GM18861 (cell line): ENCODE measurements at regions not wholly inside any gene's neighbourhood (a gene's known extent, or its start where the extent isn't known, plus 50 kb on each side); places are given as distances from the start of the nearest gene placed in this dataset.

Experiments
- ATAC-seq: cut with Tn5 transposase; IDR thresholded peaks from one replicate; pipeline ENCODE4 v1.9.1; 2021; ENCODE audit not compliant: unreplicated experiment

DNA sequence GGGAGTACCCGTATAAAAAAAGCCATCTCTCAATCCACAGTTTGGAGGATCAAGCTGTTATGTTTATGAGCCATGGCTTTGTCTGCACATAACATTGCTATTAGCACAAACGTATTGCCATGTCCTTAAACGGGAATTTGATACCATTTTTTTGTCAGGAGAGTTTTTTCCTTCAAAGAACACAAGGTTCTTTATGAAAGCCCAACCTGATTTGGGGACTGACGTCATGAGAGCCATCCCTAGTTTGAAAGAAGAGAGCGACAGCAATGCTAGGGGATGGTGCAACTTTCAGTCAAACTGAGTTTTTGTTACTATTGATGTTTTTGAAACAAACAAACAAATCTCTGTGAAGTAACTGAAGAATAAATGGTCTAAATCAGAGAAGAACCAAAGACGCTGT, 376.6 kb downstream of the EIPR1 start:
- ATAC-seq = no peak

DNA sequence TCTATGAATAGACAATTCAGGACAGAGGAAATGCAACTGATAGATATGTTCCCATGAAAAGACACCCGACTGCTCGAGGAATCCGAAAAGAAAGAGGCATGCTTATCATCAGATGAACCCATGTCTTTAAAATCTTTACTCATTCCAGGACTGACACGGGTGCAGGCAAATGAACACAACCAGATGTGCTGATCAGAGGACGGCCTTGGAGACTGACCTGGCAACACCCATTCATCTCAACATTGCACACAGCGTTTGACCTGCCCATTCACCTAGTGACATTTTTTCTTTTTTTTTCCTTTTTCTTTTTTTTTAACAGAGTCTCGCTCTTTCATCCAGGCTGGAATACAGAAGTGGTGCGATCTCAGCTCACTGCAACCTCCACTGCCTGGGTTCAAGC, 377.5 kb downstream of the EIPR1 start:
- no peak for ATAC-seq

DNA sequence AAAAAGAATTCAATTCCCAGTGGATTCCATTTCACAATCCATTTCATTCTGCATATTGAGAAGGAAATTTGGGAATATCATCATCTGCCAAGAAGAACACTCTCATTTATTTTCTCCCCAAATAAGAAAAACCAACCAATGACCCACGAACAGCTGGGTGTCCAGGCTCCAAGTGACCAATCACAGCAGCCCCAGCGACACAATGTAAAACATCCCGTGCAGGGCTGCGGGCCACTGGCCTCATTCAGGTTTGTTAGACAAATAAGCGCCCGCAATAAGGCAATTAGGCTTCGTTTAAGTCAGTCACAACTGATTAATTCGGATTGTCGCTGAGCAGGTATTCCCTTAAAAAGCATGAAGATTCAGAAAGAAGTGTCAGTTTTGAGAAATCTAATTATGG, 378.6 kb downstream of the EIPR1 start:
- ATAC-seq = no peak

DNA sequence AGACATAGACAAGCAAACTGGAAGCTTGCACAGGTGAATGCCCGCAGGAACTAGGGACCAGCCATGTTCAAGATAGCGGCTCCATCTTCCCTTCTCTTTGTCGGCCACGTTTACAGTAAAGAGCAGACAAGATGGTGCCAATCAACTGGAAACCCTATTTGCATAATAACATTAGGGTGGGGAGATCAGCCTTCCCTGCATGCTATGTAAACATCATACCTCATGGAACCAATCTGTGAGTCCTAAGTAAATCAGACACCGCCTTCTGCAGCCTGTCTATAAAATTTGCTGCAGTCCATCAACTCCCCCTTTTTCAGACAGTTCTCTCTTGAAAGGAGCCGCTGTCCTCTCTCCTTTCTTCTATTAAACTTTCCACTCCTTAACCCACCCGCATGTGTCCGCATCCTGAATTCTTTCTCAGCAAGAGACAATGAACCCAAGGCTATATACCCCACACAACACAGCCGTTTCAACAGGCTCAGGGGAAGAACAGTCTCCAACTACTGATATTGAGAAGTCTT, 384.4 kb downstream of the EIPR1 start:
- no peak for ATAC-seq

DNA sequence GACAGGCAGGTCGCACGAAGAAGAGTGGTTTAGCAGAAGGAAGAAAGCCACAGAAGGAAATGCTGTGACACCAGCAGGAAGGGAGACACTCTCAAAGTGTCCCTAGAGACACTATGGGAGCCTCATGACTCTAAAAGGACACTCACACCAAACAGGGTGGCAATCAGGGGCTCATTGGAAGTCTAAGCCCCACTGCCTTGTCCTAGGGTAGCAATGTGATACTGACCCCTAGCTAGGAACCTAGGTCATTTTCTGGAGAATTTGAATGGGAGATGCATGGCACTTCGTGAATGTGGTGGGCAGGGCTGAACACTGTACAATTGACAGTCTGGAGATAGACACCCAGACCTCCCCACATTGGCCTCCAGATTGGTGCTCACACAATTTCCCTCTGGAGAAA, 385.0 kb downstream of the EIPR1 start:
- ATAC-seq = no peak

DNA sequence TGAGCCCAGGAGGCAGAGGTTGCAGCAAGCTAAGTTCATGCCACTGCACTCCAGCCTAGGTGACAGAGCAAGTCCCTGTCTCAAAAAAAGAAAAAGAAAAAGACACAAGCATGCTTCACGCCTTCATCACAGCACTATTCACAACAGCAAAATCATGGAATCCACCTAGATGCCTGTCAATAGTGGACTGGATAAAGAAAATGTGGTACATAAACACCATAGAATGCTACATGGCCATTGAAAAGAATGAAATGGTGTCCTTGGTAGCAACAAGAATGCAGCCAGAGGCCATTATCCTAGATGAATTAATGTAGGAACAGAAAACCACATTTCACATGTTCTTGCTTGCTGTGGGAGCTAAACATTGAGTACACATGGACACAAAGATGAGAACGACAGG, 392.6 kb downstream of the EIPR1 start:
- no peak for ATAC-seq

DNA sequence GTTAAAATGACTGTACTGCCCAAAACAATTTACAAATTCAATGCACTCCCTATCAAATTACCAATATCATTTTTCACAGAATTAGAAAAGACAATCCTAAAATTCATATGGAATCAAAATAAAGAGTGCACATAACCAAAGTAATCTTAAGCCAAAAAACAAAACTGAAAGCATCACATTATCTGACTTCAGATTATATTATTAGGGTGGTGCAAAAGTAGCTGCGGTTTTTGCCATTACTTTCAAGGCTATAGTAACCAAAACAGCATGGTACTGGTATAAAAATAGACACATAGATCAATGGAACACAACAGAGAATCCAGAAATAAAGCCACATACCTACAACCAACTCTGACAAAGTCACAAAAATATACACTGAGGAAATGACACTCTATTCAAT, 396.6 kb downstream of the EIPR1 start:
- no peak for ATAC-seq

DNA sequence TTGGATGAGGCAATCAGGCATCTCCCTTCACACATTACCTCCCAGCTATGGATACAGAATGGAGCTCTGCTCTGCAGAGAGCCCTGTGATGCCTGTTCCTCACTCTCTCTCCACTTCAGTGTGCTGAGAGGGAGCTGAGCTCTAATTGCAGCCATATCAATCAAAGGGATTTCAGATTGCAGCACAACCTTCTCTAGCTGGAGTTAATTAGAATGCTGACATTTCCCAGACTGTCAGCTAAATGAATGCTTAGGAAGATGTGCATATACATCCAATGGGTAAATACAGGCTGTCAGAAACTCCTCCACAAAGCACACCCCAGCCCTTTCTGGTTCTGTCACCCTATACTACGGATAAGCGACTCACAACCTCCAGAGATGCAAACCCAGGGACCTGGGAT, 402.6 kb downstream of the EIPR1 start:
- no peak for ATAC-seq

DNA sequence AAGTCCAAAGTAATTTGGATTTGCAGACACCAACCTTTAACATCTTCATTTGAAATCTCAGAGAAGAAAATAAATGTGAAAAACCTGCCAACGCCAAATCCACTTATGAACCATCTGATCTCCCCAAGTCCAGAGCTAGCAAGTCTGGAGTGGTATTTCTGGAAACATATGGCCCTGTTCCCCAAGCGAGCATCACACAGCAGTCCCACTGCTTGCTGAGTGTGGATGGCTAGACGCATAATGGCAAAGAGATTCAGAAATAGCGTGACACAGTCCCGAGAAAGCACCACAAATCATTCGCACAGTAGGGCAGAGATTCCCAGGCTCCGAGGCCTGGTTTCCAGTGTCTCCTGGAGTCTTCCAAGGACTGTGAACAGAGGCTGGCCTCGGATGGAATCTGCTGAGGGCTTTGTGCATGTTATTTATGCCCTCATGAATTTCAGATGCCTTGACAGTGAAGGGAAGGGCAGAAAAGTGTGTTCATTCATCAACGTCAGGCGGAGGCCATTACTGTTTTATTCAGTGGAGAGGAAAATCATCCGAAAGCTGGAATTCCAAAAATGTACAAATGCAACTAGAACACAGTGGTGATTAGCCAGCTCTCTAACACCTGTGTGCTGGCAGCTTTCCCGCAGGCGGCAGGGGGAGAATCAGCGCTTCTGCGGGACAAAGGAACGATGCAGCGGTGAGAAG, 417.0 kb downstream of the EIPR1 start:
- no peak for ATAC-seq

DNA sequence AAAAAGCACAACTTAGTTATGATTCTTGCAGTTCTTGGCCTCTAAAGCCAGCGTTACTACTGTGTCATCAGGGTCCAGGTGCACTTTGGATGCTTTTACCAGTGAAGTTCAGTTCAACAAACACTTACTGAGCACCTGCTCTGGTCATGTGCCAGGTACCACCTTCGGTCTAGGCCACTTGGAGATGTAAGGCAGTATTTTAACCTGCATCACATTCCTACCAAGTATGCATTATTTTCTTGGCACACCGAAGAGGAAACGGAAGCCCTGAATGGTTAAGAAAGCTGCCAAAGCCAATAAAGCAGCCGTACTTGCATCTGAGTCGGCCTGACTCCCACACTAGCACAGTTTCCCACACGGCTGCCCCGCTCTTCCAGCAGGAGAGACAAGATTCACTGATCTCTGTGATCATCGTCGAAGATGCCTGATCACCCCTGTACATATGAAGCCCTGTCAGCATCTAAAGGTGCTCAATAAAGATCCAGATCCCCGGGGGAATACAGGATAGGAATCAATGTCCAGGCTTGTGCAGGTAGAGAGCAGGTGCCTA, 427.1 kb downstream of the EIPR1 start:
- ATAC-seq = no peak

DNA sequence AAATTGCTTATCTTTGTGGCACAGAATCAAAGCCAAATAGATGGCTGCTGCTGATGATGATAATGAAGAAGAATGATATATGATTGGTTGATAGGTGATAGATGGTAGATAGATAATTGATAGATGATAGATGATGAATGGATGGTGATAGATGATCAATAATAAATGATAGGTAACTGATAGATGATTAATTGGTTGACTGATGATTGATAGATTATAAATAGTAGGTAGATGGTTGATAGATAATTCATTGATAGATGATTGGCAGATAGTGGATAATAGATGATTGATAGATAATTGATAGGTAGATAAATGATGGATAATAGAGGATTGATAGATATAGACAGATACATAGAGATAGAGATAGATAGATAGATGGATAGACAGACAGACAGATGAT, 430.2 kb downstream of the EIPR1 start:
- ATAC-seq = no peak

DNA sequence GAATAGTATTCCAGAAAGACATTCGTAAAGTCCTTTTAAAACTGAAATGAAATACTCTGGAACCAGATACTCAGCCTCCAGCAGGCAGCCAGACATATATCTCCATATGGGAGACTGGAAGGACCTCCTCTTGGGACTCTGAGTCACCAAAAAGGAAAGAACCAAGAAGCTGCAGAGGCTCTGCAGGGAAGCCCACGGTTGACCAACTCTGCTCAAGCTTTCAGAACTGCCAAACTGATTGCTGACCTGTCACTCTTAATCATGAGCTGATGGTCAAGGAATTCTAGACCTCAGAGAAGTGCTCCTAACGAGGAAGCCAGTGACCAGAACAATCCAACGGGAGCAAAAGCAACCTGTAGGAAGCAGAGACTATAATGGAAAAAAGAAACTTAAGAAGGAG, 434.7 kb downstream of the EIPR1 start:
- no peak for ATAC-seq

DNA sequence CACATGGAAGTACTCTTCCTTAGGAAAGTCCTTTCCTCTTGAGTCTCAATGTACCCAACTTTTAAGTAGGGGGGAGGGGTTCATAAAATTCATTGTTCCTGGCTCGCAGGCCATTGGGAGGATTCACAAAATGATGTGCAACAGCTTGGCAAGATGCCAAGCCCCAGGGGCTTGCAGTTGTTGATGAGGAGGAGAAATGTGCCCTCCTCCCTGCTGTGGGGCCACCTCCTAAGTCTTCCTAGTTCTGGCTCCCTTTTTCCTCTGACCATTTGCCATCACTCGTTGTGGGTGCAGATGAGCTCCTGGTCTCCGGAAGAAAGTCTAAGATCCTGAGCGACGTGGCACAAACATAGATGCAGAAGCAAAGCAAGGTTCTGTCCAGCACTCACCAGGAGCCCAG, 435.4 kb downstream of the EIPR1 start:
- no peak for ATAC-seq

DNA sequence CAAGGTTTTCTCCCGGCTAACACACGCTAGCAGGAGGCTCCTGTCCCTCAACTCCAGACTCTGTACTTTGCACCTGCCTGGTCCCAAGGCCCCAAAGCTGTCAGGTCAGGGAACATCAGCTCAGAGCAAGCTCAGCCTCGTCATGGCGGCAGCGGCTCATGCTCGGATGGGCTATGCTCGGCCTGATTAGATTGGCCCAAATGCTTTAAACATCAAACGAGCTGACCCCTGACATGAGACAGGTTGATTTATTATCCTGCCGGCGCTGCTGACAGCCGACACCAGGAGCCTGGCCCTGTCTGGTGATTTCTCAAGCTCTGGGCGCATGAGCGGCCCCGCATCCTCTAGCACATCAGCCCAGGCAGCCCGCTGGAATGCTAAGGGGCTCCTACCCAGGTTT, 436.4 kb downstream of the EIPR1 start:
- no peak for ATAC-seq

DNA sequence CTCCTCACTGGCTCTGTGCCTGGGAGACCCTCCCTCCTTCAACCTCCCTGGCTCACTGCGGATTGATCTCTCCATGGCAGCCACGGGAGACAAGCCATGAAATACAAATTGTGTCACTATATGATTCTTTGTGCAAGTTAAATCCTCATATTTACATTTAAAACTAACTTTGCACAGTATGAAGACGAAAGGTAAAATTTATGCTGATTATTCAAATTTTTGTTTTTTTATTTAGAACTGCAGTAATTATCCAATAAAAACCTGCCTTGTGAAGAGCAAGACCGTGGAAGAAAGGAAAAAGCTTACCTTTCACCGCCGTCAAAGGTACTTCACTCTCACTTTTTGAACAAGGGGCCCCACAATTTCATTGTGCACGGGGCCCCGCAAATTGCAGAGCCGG, 436.9 kb downstream of the EIPR1 start:
- ATAC-seq = no peak

DNA sequence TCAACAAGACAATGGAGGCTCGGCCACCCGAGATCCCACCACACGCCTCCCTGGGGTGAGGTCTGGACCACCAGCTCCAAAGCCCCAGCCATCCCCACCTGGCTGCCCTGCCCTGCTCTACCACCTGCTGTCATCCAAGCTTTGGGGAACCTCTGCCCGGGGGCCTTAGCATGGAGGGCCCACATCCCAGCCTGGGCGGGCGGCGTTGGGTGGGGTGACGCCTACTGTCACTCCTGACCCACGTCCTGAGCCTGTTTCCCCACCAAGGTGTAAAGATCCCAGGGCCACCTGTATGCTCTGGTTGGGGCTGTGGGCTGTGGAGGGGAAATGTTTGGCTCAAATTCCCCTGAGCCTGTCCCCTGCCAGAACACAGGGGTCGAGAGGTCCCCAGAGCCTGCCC, 437.6 kb downstream of the EIPR1 start:
- ATAC-seq = no peak

DNA sequence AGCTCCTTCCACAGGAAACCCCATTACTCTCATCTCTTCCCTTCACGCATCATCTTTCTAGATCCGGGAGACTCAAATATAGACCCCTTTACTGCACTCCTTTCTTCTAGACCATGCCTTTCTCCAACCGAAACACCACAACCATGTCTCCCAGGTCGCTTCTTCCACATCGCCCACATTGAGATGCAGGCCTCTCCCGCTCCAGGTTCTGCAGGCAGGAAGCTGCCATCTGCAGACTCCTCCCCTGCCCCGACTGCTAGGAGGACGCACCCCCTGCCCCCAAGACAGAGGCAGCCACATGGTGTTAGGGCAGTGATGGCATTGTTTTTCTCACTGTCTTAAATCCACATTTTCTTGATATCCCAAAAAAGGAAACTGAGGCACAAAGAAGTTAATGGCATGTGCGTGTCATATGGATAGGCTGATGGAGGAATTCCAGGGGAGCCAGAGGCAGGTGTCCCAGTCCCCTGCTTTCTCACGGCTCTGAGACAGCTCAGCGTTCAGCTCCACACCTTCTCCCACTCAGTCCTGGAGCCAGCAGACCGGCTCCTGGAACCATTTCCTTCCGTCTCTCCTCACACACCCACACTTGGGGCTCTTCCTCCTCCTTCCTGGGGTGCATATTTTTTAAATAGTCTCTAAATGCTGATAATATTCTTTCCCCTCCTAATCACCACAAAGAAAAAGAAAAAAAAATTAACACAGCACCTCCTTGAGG, 438.4 kb downstream of the EIPR1 start:
- no peak for ATAC-seq

DNA sequence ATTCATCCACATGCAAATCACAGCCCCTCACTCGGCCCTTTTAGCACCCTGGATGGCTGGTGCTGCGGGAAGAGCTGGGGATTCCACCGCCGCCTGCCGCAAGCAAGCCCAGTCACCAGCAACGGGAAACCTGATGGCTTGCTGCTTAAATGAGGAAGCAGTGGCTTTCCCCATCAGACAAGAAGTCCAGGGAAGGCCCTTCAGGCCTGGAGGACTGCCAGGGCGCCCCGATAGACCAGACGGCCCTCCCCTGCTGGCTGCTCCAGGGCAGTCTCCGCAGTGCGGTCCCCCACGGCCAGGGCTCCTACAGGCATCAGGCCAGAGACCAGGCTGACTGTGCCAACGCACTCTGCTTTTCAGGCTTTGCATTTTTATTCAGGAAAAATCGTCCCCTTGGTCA, 439.1 kb downstream of the EIPR1 start:
- ATAC-seq = no peak

DNA sequence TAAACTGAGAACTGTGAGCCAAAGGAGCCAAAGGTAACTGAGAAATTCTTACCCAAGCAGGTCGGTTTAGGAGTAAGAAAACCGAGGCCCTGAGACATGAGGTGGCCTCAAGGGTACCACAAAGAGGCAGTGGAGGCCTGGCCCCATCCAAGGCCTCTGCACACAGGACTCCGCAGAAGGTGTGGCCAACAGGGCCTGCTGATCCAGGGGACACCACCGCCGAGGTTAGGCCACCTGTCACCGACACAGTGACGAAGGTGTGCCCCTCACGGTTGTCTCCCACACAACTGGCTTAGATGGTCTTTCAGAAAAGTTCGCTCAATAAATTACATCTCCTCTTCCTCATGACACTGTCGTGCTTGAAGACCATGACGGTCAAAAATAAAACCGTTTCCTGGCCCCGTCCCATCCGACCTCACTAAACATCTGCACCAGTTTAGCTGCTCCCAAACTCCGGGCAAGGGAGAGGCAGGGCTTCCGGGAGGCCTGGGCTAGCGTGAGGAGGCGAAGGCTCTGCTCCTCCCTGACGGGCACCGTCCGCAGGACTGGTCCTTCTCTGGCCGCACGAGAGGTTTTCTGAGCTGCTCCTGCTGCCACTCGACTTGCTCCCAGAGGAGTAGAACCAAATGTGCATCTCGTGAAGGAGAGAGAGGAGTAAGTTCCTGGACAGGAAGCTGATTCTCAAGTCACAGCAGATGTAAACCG, 442.0 kb downstream of the EIPR1 start:
- ATAC-seq = no peak

DNA sequence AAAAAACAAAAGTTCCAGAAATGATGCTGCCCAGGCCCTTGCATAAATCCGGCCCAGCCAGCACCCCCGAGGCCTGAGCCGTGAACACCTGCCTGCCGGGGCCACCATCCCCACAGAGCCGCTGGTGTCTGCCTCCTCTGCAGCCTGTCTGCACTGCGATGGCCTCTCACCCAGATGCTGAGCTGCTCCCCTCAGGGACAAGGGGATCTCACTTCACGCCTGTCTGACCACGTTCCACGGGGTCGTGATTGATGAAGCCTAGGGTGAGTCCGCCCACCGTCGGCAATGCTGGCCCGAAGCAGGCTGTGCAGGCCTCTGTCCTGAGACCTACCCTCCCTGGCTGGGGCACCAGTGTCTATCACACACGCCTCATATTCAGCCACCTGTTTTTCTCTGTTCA, 444.2 kb downstream of the EIPR1 start:
- no peak for ATAC-seq

DNA sequence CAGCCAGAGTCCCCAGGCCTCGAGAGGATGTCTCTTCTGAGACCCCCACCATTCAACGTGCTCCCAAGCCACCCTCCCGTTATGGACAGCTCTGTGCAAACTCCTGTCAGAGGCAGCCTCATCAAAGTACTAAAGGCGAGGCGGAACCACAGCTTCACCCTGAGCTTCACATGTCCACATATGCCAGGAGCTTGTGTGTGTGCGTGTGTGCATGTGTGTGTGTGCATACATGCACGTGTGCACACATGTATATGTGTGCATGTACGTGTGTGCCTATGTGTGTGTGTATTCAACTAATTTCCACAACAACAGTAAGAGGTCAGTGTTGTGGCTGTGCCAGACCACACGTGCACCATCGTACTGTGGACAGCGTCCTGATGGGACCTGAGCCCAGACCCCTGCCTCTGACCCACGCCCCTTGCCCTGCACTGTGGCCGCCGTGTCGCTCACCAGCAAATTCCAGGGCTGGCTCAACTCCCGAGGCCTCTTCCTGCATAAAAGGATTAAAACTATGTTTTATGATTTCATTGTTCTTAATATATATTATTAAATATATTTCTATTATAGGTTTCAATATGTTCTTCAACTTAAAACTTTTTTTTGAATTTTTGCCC, 444.8 kb downstream of the EIPR1 start:
- ATAC-seq = no peak
